ENCODE measurements at regions not wholly inside any gene's neighbourhood (a gene's known extent, or its start where the extent isn't known, plus 50 kb on each side); places are given as distances from the start of the nearest gene placed in this dataset.
"Not testable (repeated sequence)": the region's sequence is repeated elsewhere in the genome, so short reads cannot be mapped to it uniquely, and the experiment has no call there.

GRCh38 chr18:76307293-76307690, 187.8 kb downstream of the ZNF516 start:
- no peak for DNase-seq (ENCODE audit: low read depth)

- no peak for DNase-seq (ENCODE audit: low read depth)
These were observed 188.3 kb downstream of the ZNF516 start for GRCh38 chr18:76306685-76307292.

- no peak for DNase-seq (ENCODE audit: low read depth)
These were observed 209.2 kb downstream of the ZNF516 start for GRCh38 chr18:76285866-76286265.

GRCh38 chr18:76281565-76281964, 213.5 kb downstream of the ZNF516 start:
- DNase-seq (ENCODE audit: low read depth), result no peak

- DNase-seq (ENCODE audit: low read depth), result no peak
These were observed 217.2 kb downstream of the ZNF516 start for GRCh38 chr18:76277801-76278200.

GRCh38 chr18:76275727-76276313, 219.2 kb downstream of the ZNF516 start:
- no peak for DNase-seq (ENCODE audit: low read depth)

GRCh38 chr18:76274468-76275289, 220.4 kb downstream of the ZNF516 start:
- no peak for DNase-seq (ENCODE audit: low read depth)

- no peak for DNase-seq (ENCODE audit: low read depth)
These were observed 221.1 kb downstream of the ZNF516 start for GRCh38 chr18:76273956-76274355.

- no peak for DNase-seq (ENCODE audit: low read depth)
These were observed 222.0 kb downstream of the ZNF516 start for GRCh38 chr18:76273036-76273545.

GRCh38 chr18:76267423-76267822, 227.6 kb downstream of the ZNF516 start:
- not testable (repeated sequence) for DNase-seq (ENCODE audit: low read depth)

GRCh38 chr18:76266236-76266991, 228.6 kb downstream of the ZNF516 start:
- no peak for DNase-seq (ENCODE audit: low read depth)

- DNase-seq (ENCODE audit: low read depth), result no peak
These were observed 229.4 kb downstream of the ZNF516 start for GRCh38 chr18:76265497-76266235.

- no peak for DNase-seq (ENCODE audit: low read depth)
These were observed 230.2 kb downstream of the ZNF516 start for GRCh38 chr18:76264876-76265250.

GRCh38 chr18:76264198-76264875, 230.7 kb downstream of the ZNF516 start:
- DNase-seq (ENCODE audit: low read depth), result no peak

GRCh38 chr18:76263046-76264005, 231.7 kb downstream of the ZNF516 start:
- DNase-seq (ENCODE audit: low read depth), result no peak

GRCh38 chr18:76260941-76261472, 234.0 kb downstream of the ZNF516 start:
- no peak for DNase-seq (ENCODE audit: low read depth)

GRCh38 chr18:76259711-76260110, 235.3 kb downstream of the ZNF516 start:
- no peak for DNase-seq (ENCODE audit: low read depth)

- DNase-seq (ENCODE audit: low read depth), result no peak
These were observed 235.9 kb downstream of the ZNF516 start for GRCh38 chr18:76259096-76259495.

GRCh38 chr18:76258209-76258608, 236.8 kb downstream of the ZNF516 start:
- no peak for DNase-seq (ENCODE audit: low read depth)
